ENCODE measurements at regions not wholly inside any gene's neighbourhood (a gene's known extent, or its start where the extent isn't known, plus 50 kb on each side); places are given as distances from the start of the nearest gene placed in this dataset.

- no peaks in the 10 kb centered on the region for H3K36me3 ChIP-seq (ENCODE audit: control insufficient read depth in 2 of 2, insufficient read depth in 1 of 2, low read length in 2 of 2)
- H3K9me3 ChIP-seq (ENCODE audit: control insufficient read depth, insufficient read depth, low read depth, low read length), result no peaks in the 10 kb centered on the region
- ChIA-PET CTCF (no interaction called here), POLR2A (no interaction called here)
- no peak overlapping the region for H3K27ac ChIP-seq (ENCODE audit: extremely low read depth, low read depth, low read length)
- H3K4me1 ChIP-seq (ENCODE audit: control insufficient read depth, insufficient read depth, low read length), result no peaks in the 10 kb centered on the region
- H3K4me3 ChIP-seq (ENCODE audit: low read depth, low read length), result peak overlapping the region; percentile 24
- TF ChIP-seq KLF1 (tag by site-specific recombination; IDR thresholded peaks at IDR 0.05) (no peak), ZNF692 (tag by site-specific recombination; IDR thresholded peaks at IDR 0.05) (no peak), ZBTB10 (tag by site-specific recombination; IDR thresholded peaks at IDR 0.05) (no peak), ZEB2 (tag by site-specific recombination; IDR thresholded peaks at IDR 0.05) (peak; percentile 90), ZNF18 (tag by site-specific recombination; IDR thresholded peaks at IDR 0.05) (0 out of 2 replicates have a peak, but pooled peaks have one; percentile 28), ZBTB49 (tag by site-specific recombination; IDR thresholded peaks at IDR 0.05; ENCODE audit: low read depth) (no peak), ZNF561 (tag by site-specific recombination; IDR thresholded peaks at IDR 0.05; ENCODE audit: borderline replicate concordance) (no peak; the same call in 1 of the 2 replicates), ZNF148 (tag by site-specific recombination; IDR thresholded peaks at IDR 0.05; ENCODE audit: borderline replicate concordance) (no peak), MYNN (tag by site-specific recombination; IDR thresholded peaks at IDR 0.05; ENCODE audit: borderline replicate concordance) (no peak), ZNF580 (tag by site-specific recombination; IDR thresholded peaks at IDR 0.05) (no peak), PRDM4 (tag by site-specific recombination; IDR thresholded peaks at IDR 0.05) (no peak), ZNF341 (tag by site-specific recombination; IDR thresholded peaks at IDR 0.05; ENCODE audit: low read depth) (peak; percentile 71), ZNF391 (tag by site-specific recombination; IDR thresholded peaks at IDR 0.05; ENCODE audit: borderline replicate concordance, low read depth) (no peak), ZNF629 (tag by site-specific recombination; IDR thresholded peaks at IDR 0.05) (peak; percentile 47; the same call in 1 of the 2 replicates), WT1 (tag by site-specific recombination; IDR thresholded peaks at IDR 0.05) (0 out of 2 replicates have a peak, but pooled peaks have one; percentile 21), ZBTB17 (tag by site-specific recombination; IDR thresholded peaks at IDR 0.05) (peak; percentile 43; the same call in 1 of the 2 replicates), ZNF473 (tag by site-specific recombination; IDR thresholded peaks at IDR 0.05) (no peak), ZNF280D (tag by site-specific recombination; IDR thresholded peaks at IDR 0.05) (no peak)
Measured at GRCh38 chr13:105918842-105919741, 616.4 kb downstream of the EFNB2 start.
